PC-9 (cell line): ENCODE measurements at regions not wholly inside any gene's neighbourhood (a gene's known extent, or its start where the extent isn't known, plus 50 kb on each side); places are given as distances from the start of the nearest gene placed in this dataset.

Experiments used
- BruUV-seq: library from RNA; stranded (reverse); fragments of 400-500 nt; replicated peaks from 2 replicates; lab custom pipeline; 2021; lab: Mats Ljungman, UMichigan
- CTCF ChIA-PET: fragments of 300-600 bp; sonication (Branson Sonifier 250); formaldehyde crosslinking; loops from one replicate; lab custom pipeline; 2022; ENCODE audit warnings: antibody characterized with exemption; lab: Charles Lee
- POLR2A ChIA-PET: fragments of 300-600 bp; sonication (Branson Sonifier 250); formaldehyde crosslinking; loops from one replicate; lab custom pipeline; 2022; ENCODE audit warnings: antibody characterized with exemption; ENCODE audit not compliant: unreplicated experiment; lab: Charles Lee
- DNase-seq, 2 experiments: peaks; one replicate each; pipeline versions ENCODE4 v3.0.0 to v3.0.0-alpha.2; 2015 to 2022; ENCODE audit warnings: mixed read lengths in 1 of 2
- H2AFZ ChIP-seq: fragments of 200-600 bp; sonication (generic); 2 replicates; pipeline ENCODE4 v1.8.1; 2017; ENCODE audit warnings: antibody characterized with exemption
- H3F3A ChIP-seq: fragments of 200-600 bp; sonication (generic); 2 replicates; pipeline ENCODE4 v1.8.1; 2017; ENCODE audit warnings: antibody characterized with exemption, mild to moderate bottlenecking, low read depth; ENCODE audit not compliant: insufficient read depth
- H3K27ac ChIP-seq: fragments of 200-600 bp; sonication (generic); 2 replicates; pipeline ENCODE4 v1.6.1; 2016; ENCODE audit warnings: mixed run types
- H3K27me3 ChIP-seq: fragments of 200-600 bp; sonication (generic); 2 replicates; pipeline ENCODE4 v1.6.1; 2016; ENCODE audit warnings: low read depth, mixed run types; ENCODE audit not compliant: insufficient read depth
- H3K36me3 ChIP-seq: fragments of 200-600 bp; sonication (generic); 2 replicates; pipeline ENCODE4 v1.6.1; 2016; ENCODE audit warnings: low read depth, mixed run types
- H3K4me1 ChIP-seq: fragments of 200-600 bp; sonication (generic); replicated peaks from 2 replicates; pipeline ENCODE4 v1.6.1; 2016; ENCODE audit warnings: mixed run types; ENCODE audit not compliant: insufficient read depth
- H3K4me2 ChIP-seq: fragments of 200-600 bp; sonication (generic); 2 replicates; pipeline ENCODE4 v1.6.1; 2017; ENCODE audit warnings: mixed run types
- H3K4me3 ChIP-seq: fragments of 200-600 bp; sonication (generic); 2 replicates; pipeline ENCODE4 v1.6.1; 2016; ENCODE audit warnings: mixed run types
- H3K79me2 ChIP-seq: fragments of 200-600 bp; sonication (generic); 2 replicates; pipeline ENCODE4 v1.6.1; 2017; ENCODE audit warnings: low read depth, mixed run types
- H3K9me2 ChIP-seq: fragments of 200-600 bp; sonication (generic); 2 replicates; pipeline ENCODE4 v1.8.1; 2017; ENCODE audit warnings: mild to moderate bottlenecking; ENCODE audit not compliant: insufficient read depth
- H3K9me3 ChIP-seq: fragments of 200-600 bp; sonication (generic); 2 replicates; pipeline ENCODE4 v1.8.1; 2016; ENCODE audit warnings: low read depth; ENCODE audit not compliant: insufficient read depth
- H4K20me1 ChIP-seq: fragments of 200-600 bp; sonication (generic); 2 replicates; pipeline ENCODE4 v1.8.1; 2017; ENCODE audit not compliant: insufficient read depth
- CTCF ChIP-seq: fragments of 200-600 bp; sonication (generic); conservative IDR thresholded peaks from 2 replicates; pipeline ENCODE4 v1.6.1; 2017; ENCODE audit warnings: mixed run types, antibody characterized with exemption, mild to moderate bottlenecking, moderate library complexity
- EZH2 ChIP-seq: fragments of 200-600 bp; sonication (generic); IDR thresholded peaks from 2 replicates; pipeline ENCODE4 v1.8.0; 2017; ENCODE audit warnings: antibody characterized with exemption, low read depth
- intact Hi-C: fragments of 100-400 bp; cut with micrococcal nuclease; formaldehyde crosslinking; loops from one replicate; pipeline ENCODE4 v1.10.0; 2022; ENCODE audit not compliant: unreplicated experiment

- POLR2A ChIA-PET, result no interaction called here
- Histone ChIP-seq H3K9me3 (no peaks in the 10 kb centered on the region), H3K27me3 (peaks cover 66% of the 10 kb centered on the region), H3K4me3 (no peak overlapping the region), H3K4me1 (no peaks in the 10 kb centered on the region), H3K79me2 (no peaks in the 10 kb centered on the region), H3K36me3 (no peaks in the 10 kb centered on the region), H4K20me1 (no peaks in the 10 kb centered on the region), H3K9me2 (no peaks in the 10 kb centered on the region), H3K27ac (no peak overlapping the region), H2AFZ (no peak overlapping the region), H3F3A (no peaks in the 10 kb centered on the region), H3K4me2 (0 out of 2 replicates have a peak overlapping the region, but pooled peaks have one; percentile 26)
- BruUV-seq, result no TSS peak
- intact Hi-C loops, result no loop called here
- TF ChIP-seq CTCF, result no peak
- TF ChIP-seq EZH2, result no peak
- CTCF ChIA-PET, result no interaction called here
- DNase-seq, result no peak
Observed at GRCh38 chr15:93179072-93179471, 90.1 kb upstream of the RGMA start.

GRCh38 chr15:93178371-93178770, 89.4 kb upstream of the RGMA start:
- no peaks in the 10 kb centered on the region for H4K20me1 ChIP-seq
- no peak overlapping the region for H3K4me2 ChIP-seq
- no peak for TF ChIP-seq EZH2
- TF ChIP-seq CTCF, result no peak
- no peak overlapping the region for H2AFZ ChIP-seq
- no peak for DNase-seq
- H3K9me3 ChIP-seq, result no peaks in the 10 kb centered on the region
- intact Hi-C loops, result no loop called here
- H3K9me2 ChIP-seq, result no peaks in the 10 kb centered on the region
- no peaks in the 10 kb centered on the region for H3K4me1 ChIP-seq
- H3K4me3 ChIP-seq, result no peak overlapping the region
- no TSS peak for BruUV-seq
- H3K27me3 ChIP-seq, result peaks cover 60% of the 10 kb centered on the region
- no peak overlapping the region for H3K27ac ChIP-seq
- H3K79me2 ChIP-seq, result no peaks in the 10 kb centered on the region
- ChIA-PET CTCF (no interaction called here), POLR2A (no interaction called here)
- H3K36me3 ChIP-seq, result no peaks in the 10 kb centered on the region
- no peaks in the 10 kb centered on the region for H3F3A ChIP-seq

GRCh38 chr15:93176065-93176464, 87.1 kb upstream of the RGMA start:
- CTCF ChIA-PET, result no interaction called here
- POLR2A ChIA-PET, result no interaction called here

More at GRCh38 chr15:93176065-93176464, 87.1 kb upstream of the RGMA start:
- TF ChIP-seq EZH2 (no peak), CTCF (no peak)
- no peaks in the 10 kb centered on the region for H3K79me2 ChIP-seq
- intact Hi-C loops, result no loop called here
- H3K4me1 ChIP-seq, result no peaks in the 10 kb centered on the region
- no peaks in the 10 kb centered on the region for H3F3A ChIP-seq
- H3K36me3 ChIP-seq, result no peaks in the 10 kb centered on the region
- no TSS peak for BruUV-seq
- no peak overlapping the region for H3K4me2 ChIP-seq
- no peaks in the 10 kb centered on the region for H3K9me3 ChIP-seq
- H4K20me1 ChIP-seq, result no peaks in the 10 kb centered on the region
- H3K9me2 ChIP-seq, result no peaks in the 10 kb centered on the region
- H3K27me3 ChIP-seq, result peaks cover 59% of the 10 kb centered on the region
- H3K27ac ChIP-seq, result no peak overlapping the region
- H3K4me3 ChIP-seq, result no peak overlapping the region
- no peak overlapping the region for H2AFZ ChIP-seq
- DNase-seq, result no peak
